ENCODE measurements at regions not wholly inside any gene's neighbourhood (a gene's known extent, or its start where the extent isn't known, plus 50 kb on each side); places are given as distances from the start of the nearest gene placed in this dataset.
"Not testable (repeated sequence)": the region's sequence is repeated elsewhere in the genome, so short reads cannot be mapped to it uniquely, and the experiment has no call there.

DNA sequence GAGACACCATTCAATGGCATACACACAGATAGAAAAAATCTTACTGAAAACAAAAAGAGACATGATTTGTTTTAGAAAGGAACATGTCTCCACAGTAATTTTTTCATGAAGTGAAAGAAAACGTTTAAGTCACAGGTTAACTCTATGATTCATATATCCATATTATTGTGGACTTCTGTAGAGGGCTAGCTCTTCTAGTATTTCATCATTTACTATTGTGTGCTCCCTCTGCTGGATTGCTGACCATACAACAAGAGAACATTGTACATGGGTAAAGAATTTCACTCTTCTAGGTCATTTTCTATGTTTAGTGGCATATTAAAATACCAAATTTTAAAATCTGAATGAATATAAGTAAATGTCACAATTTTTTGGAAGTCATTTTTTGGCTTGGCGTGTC, 91.8 kb upstream of the POU3F4 start:
- H3K4me1 ChIP-seq (ENCODE audit: low read length) = no peaks in the 10 kb centered on the region
- no peak overlapping the region for H3K4me2 ChIP-seq (ENCODE audit: low read depth, low read length)
- H3K9me2 ChIP-seq (replicated peaks; ENCODE audit: insufficient read depth, low read length) = no peaks in the 10 kb centered on the region
- no peaks in the 10 kb centered on the region for H3K36me3 ChIP-seq (replicated peaks; ENCODE audit: insufficient read depth, low read length)
- H4K20me1 ChIP-seq (ENCODE audit: insufficient read depth, low read length) = no peaks in the 10 kb centered on the region
- H3K4me3 ChIP-seq (ENCODE audit: low read length) = no peak overlapping the region
- H3K27me3 ChIP-seq (replicated peaks; ENCODE audit: insufficient read depth, low read length) = no peaks in the 10 kb centered on the region
- no peaks in the 10 kb centered on the region for H3K79me2 ChIP-seq (ENCODE audit: low read length)
- H3K9ac ChIP-seq (ENCODE audit: low read length) = no peak overlapping the region
- H2AFZ ChIP-seq (ENCODE audit: low read length) = no peak overlapping the region
- H3K9me3 ChIP-seq (replicated peaks; ENCODE audit: insufficient read depth, low read length) = no peaks in the 10 kb centered on the region
- no peak overlapping the region for H3K27ac ChIP-seq (ENCODE audit: low read length)
- peak; percentile 40 for DNase-seq
- no peaks in the 10 kb centered on the region for H3F3A ChIP-seq (ENCODE audit: insufficient read depth, low read length)
- TF ChIP-seq EZH2 (optimal IDR thresholded peaks at IDR 0.05; ENCODE audit: low read depth, low read length) (no peak), CTCF (IDR thresholded peaks at IDR 0.05; ENCODE audit: low read length) (peak; percentile 43)

- no peaks in the 10 kb centered on the region for H4K20me1 ChIP-seq (ENCODE audit: insufficient read depth, low read length)
- H2AFZ ChIP-seq (ENCODE audit: low read length) = no peak overlapping the region
- no peak for TF ChIP-seq EZH2phosphoT487 (IDR thresholded peaks at IDR 0.05; ENCODE audit: low read length)
- no peak for TF ChIP-seq CTCF (IDR thresholded peaks at IDR 0.05; ENCODE audit: low read length)
- no peak for TF ChIP-seq EZH2 (optimal IDR thresholded peaks at IDR 0.05; ENCODE audit: low read depth, low read length)
- no peak overlapping the region for H3K27ac ChIP-seq (ENCODE audit: low read length)
- no peak overlapping the region for H3K4me2 ChIP-seq (ENCODE audit: low read depth, low read length)
- H3K9me2 ChIP-seq (replicated peaks; ENCODE audit: insufficient read depth, low read length) = no peaks in the 10 kb centered on the region
- H3K9ac ChIP-seq (ENCODE audit: low read length) = no peak overlapping the region
- no peak for DNase-seq
- no peak overlapping the region for H3K4me3 ChIP-seq (ENCODE audit: low read length)
- no peaks in the 10 kb centered on the region for H3K79me2 ChIP-seq (ENCODE audit: low read length)
- H3F3A ChIP-seq (ENCODE audit: insufficient read depth, low read length) = no peaks in the 10 kb centered on the region
- H3K36me3 ChIP-seq (replicated peaks; ENCODE audit: insufficient read depth, low read length) = no peaks in the 10 kb centered on the region
- no peaks in the 10 kb centered on the region for H3K4me1 ChIP-seq (ENCODE audit: low read length)
- no peaks in the 10 kb centered on the region for H3K9me3 ChIP-seq (replicated peaks; ENCODE audit: insufficient read depth, low read length)
- no peaks in the 10 kb centered on the region for H3K27me3 ChIP-seq (replicated peaks; ENCODE audit: insufficient read depth, low read length)
Measured at GRCh38 chrX:83419030-83419792, 88.9 kb upstream of the POU3F4 start.

DNA sequence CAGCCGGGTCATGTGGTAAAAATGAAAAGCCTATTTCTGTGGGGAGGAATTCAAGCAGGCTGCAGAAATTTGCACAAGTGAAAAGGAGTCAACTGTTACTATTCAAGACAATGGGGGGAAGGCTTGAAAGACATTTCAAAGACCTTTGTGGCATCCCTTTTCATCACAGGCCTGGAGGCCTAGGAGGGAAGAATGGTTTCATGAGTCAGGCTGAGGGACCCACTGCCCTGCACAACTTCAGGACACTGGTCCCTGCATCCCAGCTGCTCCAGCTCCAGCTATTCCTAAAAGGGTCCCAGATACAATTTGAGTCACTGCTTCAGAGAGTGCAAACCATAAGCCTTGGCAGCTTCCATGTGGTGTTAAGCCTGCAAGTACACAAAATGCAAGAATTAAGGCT, 85.3 kb upstream of the POU3F4 start:
- TF ChIP-seq EZH2phosphoT487 (IDR thresholded peaks at IDR 0.05; ENCODE audit: low read length) (no peak), EZH2 (optimal IDR thresholded peaks at IDR 0.05; ENCODE audit: low read depth, low read length) (no peak), CTCF (IDR thresholded peaks at IDR 0.05; ENCODE audit: low read length) (no peak)

DNA sequence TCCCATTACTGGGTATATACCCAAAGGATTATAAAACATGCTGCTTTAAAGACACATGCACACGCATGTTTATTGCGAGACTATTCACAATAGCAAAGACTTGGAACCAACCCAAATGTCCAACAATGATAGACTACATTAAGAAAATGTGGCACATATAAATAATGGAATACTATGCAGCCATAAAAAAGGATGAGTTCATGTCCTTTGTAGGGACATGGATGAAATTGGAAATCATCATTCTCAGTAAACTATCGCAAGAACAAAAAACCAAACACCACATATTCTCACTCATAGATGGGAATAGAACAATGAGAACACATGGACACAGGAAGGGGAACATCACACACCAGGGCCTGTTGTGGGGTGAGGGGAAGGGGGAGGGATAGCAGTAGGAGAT, 65.5 kb upstream of the POU3F4 start:
- not testable (repeated sequence) for H3K4me2 ChIP-seq (ENCODE audit: low read depth, low read length); H3K27ac ChIP-seq (ENCODE audit: low read length); H3K4me1 ChIP-seq (ENCODE audit: low read length); H3F3A ChIP-seq (ENCODE audit: insufficient read depth, low read length); H3K36me3 ChIP-seq (replicated peaks; ENCODE audit: insufficient read depth, low read length); DNase-seq; H2AFZ ChIP-seq (ENCODE audit: low read length); H3K9ac ChIP-seq (ENCODE audit: low read length); H3K9me2 ChIP-seq (replicated peaks; ENCODE audit: insufficient read depth, low read length); H3K27me3 ChIP-seq (replicated peaks; ENCODE audit: insufficient read depth, low read length); H3K4me3 ChIP-seq (ENCODE audit: low read length); H4K20me1 ChIP-seq (ENCODE audit: insufficient read depth, low read length); H3K79me2 ChIP-seq (ENCODE audit: low read length); H3K9me3 ChIP-seq (replicated peaks; ENCODE audit: insufficient read depth, low read length)

More for the DNA sequence above, 85.3 kb upstream of the POU3F4 start:
- Histone ChIP-seq H3K9ac (ENCODE audit: low read length) (no peak overlapping the region), H2AFZ (ENCODE audit: low read length) (no peak overlapping the region), H3K4me2 (ENCODE audit: low read depth, low read length) (no peak overlapping the region), H3K9me3 (replicated peaks; ENCODE audit: insufficient read depth, low read length) (no peaks in the 10 kb centered on the region), H3K36me3 (replicated peaks; ENCODE audit: insufficient read depth, low read length) (no peaks in the 10 kb centered on the region), H3K27me3 (replicated peaks; ENCODE audit: insufficient read depth, low read length) (no peaks in the 10 kb centered on the region), H4K20me1 (ENCODE audit: insufficient read depth, low read length) (no peaks in the 10 kb centered on the region), H3K27ac (ENCODE audit: low read length) (no peak overlapping the region), H3K4me1 (ENCODE audit: low read length) (no peaks in the 10 kb centered on the region), H3K9me2 (replicated peaks; ENCODE audit: insufficient read depth, low read length) (no peaks in the 10 kb centered on the region), H3K4me3 (ENCODE audit: low read length) (no peak overlapping the region), H3K79me2 (ENCODE audit: low read length) (no peaks in the 10 kb centered on the region), H3F3A (ENCODE audit: insufficient read depth, low read length) (no peaks in the 10 kb centered on the region)
- DNase-seq = no peak

All from MM.1S (cell line).